ENCODE measurements at regions not wholly inside any gene's neighbourhood (a gene's known extent, or its start where the extent isn't known, plus 50 kb on each side); places are given as distances from the start of the nearest gene placed in this dataset.

DNA sequence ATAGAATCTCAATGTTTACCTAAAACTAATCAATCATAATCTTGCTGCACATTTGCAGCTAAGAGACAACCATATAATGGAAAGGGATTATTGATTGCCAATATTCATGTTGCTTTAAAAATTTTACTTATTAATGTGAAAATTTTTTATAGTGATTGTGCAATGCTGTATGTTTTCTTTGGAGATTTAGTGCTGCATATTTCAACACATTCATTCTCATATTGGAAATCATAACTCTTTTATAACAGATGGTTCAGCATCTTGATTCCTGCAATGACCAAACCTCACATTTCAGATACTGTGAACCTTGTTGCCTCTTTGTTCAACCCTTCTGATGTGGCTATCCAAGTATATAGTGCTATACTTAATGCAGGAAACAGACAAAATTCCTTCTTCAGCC, 502.6 kb downstream of the C4orf33 start:
- TF ChIP-seq, protein P1, sequence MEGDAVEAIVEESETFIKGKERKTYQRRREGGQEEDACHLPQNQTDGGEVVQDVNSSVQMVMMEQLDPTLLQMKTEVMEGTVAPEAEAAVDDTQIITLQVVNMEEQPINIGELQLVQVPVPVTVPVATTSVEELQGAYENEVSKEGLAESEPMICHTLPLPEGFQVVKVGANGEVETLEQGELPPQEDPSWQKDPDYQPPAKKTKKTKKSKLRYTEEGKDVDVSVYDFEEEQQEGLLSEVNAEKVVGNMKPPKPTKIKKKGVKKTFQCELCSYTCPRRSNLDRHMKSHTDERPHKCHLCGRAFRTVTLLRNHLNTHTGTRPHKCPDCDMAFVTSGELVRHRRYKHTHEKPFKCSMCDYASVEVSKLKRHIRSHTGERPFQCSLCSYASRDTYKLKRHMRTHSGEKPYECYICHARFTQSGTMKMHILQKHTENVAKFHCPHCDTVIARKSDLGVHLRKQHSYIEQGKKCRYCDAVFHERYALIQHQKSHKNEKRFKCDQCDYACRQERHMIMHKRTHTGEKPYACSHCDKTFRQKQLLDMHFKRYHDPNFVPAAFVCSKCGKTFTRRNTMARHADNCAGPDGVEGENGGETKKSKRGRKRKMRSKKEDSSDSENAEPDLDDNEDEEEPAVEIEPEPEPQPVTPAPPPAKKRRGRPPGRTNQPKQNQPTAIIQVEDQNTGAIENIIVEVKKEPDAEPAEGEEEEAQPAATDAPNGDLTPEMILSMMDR (IDR thresholded peaks at IDR 0.05) = no peak
- TF ChIP-seq POLR2AphosphoS5 (IDR thresholded peaks at IDR 0.05) = no peak
